ENCODE measurements at regions not wholly inside any gene's neighbourhood (a gene's known extent, or its start where the extent isn't known, plus 50 kb on each side); places are given as distances from the start of the nearest gene placed in this dataset.
"Not testable (repeated sequence)": the region's sequence is repeated elsewhere in the genome, so short reads cannot be mapped to it uniquely, and the experiment has no call there.

DNA sequence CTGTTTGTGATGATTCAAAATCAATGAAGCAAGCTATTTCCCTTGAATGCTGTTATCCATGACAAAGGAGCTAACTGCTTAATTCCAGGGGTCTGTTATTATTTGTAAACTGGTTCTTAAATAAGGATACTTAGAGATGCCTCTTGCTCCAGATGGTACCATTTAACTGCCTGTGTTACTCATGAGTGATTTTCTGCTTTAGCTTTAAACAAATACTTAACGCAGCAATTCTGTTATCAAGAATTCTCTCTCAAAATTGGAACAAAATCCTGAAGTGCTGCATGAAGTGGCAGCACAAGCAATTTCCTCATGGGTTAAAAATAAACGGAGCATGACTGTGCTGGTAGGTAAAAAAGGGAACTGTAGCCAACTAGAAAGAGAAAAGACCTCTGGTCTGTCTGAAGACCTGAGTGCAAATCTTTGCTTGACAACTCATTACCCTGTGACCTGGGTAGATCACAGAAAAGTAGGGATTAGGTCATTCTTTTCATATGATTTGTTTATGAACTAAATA lies 62.5 kb upstream of the GBE1 start:
- DNase-seq = peak; percentile 68

DNA sequence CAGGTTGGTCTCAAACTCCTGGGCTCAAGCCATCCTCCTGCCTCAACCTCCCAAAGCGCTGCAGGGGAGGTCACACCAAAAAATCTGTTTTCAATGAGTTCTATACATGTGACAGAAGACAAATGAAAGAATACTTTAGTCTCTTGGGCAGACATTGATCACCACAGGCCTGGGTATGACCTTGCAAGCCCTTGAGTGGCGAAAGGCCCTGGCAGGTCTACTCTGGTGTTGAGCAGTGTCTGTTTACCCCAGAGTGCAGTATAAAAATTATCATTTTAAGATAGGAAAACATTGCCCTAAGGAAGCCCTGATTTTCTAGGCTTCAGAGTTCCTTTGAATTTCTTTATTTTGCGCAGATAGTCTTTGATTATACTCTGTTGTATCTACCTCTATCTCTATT lies 61.6 kb upstream of the GBE1 start:
- no peak for DNase-seq

DNA sequence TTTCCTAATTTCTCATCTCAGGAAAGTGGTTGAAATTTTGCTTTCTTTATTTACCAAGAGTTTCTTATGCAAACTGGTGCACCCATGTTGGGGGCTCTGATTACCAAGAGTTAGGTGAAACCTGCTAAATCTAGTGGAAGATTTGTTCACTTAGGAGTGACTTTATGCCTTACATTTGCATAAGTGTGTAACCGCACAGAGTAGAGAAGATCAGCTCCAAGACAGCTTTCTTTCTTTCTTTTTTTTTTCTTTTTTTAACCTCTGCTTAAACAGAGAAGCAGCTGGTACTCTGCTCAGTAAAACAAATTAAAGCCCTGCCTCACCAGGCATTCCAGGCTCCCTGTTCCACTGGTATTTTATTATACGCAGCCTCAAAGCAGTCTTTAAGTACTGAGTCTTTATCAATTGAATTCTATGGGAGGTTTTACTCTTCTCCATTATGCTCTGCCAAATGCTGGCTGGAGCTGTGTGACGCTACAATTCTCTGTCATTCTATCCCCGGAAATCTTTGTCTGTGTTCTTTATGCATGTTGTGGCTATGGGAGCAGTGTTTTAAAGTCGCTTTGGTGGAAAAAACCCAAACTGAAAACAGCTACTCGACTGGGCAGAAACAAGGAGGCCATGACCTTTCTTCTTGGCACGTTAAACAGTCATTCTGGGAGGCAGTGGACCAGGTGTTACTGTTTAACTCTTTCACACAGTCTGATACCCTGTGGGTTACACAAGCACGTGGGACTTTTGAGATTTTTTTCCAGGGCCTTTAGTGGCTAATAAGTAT lies 55.2 kb upstream of the GBE1 start:
- peak; percentile 24 for DNase-seq

DNA sequence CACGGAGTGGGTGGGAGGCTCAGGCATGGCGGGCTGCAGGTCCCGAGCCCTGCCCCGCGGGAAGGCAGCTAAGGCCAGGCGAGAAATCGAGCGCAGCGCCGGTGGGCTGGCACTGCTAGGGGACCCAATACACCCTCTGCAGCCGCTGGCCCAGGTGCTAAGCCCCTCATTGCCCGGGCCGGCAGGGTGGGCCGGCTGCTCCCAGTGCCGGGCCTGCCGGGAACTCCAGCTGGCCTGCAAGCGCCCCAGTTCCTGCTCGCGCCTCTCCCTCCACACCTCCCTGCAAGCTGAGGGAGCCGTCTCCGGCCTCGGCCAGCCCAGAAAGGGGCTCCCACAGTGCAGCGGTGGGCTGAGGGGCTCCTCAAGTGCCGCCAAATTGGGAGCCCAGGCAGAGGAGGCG lies 50.7 kb upstream of the GBE1 start:
- DNase-seq = not testable (repeated sequence)

Measured in NCI-H1092 treated with DMSO at 0.1 percent for 48 hours (cell line).